Ovary (tissue), 7 donors: ENCODE measurements at regions not wholly inside any gene's neighbourhood (a gene's known extent, or its start where the extent isn't known, plus 50 kb on each side); places are given as distances from the start of the nearest gene placed in this dataset.

Experiments
- DNase-seq, 5 donors: peaks; one replicate each; pipeline ENCODE4 v3.0.0-alpha.2; 2019 to 2020
- H3K27ac ChIP-seq, 2 donors: fragments of 200-600 bp; one replicate each; pipeline versions ENCODE4 v1.5.1 to v1.8.0; 2019 to 2022
- H3K27me3 ChIP-seq: fragments of 200-600 bp; one replicate; pipeline ENCODE4 v1.8.0; 2022
- H3K36me3 ChIP-seq: fragments of 200-600 bp; sonication (generic); one replicate; pipeline ENCODE4 v1.5.1; 2019
- H3K4me1 ChIP-seq: one replicate; pipeline ENCODE4 v1.8.1; 2013; ENCODE audit warnings: mild to moderate bottlenecking, moderate library complexity; ENCODE audit not compliant: insufficient read depth
- H3K4me3 ChIP-seq: fragments of 200-600 bp; sonication (generic); one replicate; pipeline ENCODE4 v1.5.1; 2017
- H3K9me3 ChIP-seq, 2 donors: fragments of 200-600 bp in 1 of 2; sonication (generic) in 1 of 2; one replicate each; pipeline versions ENCODE4 v1.5.1 to v1.8.1; 2013 to 2019; ENCODE audit warnings: mild to moderate bottlenecking in 1 of 2, moderate library complexity in 1 of 2
- CTCF ChIP-seq, 3 donors: fragments of 450-650 bp in 2 of 3; fragments of 200-600 bp in 1 of 3; IDR thresholded peaks; one replicate each; pipeline versions ENCODE4 v1.5.1 to v1.8.0; 2016 to 2022; ENCODE audit warnings: antibody characterized with exemption in 3 of 3, mild to moderate bottlenecking in 1 of 3
- EP300 ChIP-seq: sonication (generic); formaldehyde crosslinking; IDR thresholded peaks from one replicate; pipeline ENCODE4 v1.6.1; 2017; ENCODE audit warnings: antibody characterized with exemption
- POLR2A ChIP-seq: fragments of 450-650 bp; IDR thresholded peaks from one replicate; pipeline ENCODE4 v1.6.1; 2017; ENCODE audit warnings: antibody characterized with exemption, mild to moderate bottlenecking, moderate library complexity
- WGBS, 3 donors: extraction: QIAGEN DNeasy Blood & Tissue Kit in 1 of 3; methylation state at CpG; one replicate each; pipeline versions ENCODE4 v1.1.5 to v1.1.7; 2013 to 2017; 5-methylcytosine and 5-hydroxymethylcytosine counted together
- intact Hi-C, 4 donors: fragments of 100-400 bp; cut with DNase I; formaldehyde crosslinking; loops; one replicate each; pipeline versions ENCODE4 v1.11.0 to v1.15.1; 2022 to 2023
- donor health status: DM: no; HTN: no; CAD: no; lungs with moderate emphysema.
- donor health status: DM: no; HTN: no; CAD: no.
- donor health status: Bipolar disorder and iron deficiency.
- donor health status: DM: no; HTN: no; CAD: no.
- donor health status: DM: yes; HTN: yes; CAD: no.

DNA sequence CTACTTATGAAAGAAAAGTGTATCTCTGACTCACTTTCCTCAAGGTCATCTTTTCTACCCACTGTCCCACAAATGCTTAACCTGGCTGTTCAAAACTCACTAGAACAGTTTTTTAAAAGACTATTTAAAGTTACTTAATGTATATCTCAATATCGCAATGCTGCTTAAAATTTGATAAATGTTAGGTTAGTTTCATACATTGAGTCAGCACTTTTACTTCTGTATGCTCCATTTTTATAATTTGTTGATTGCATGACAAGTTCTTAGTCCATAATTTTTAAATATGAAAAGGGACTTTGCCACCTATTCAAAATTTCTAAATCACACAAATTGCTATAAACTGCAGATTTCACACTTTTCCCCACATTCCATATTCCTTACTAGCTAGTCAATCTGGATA is 231.7 kb upstream of the SLC39A10 start:
- Histone ChIP-seq H3K27ac (no peak overlapping the region), H3K4me1 (no peaks in the 10 kb centered on the region), H3K9me3 (no peaks in the 10 kb centered on the region), H3K36me3 (no peaks in the 10 kb centered on the region), H3K4me3 (no peak overlapping the region), H3K27me3 (no peaks in the 10 kb centered on the region)
- WGBS, 3 donors, result 93 to 95% (median 93%) methylated on average over 1 of the region's 1 CpG
- TF ChIP-seq EP300, result no peak
- no peak for TF ChIP-seq POLR2A
- TF ChIP-seq CTCF (IDR thresholded peaks at IDR 0.05), result no peak
- intact Hi-C loops, result no loop called here
- no peak for DNase-seq

- Histone ChIP-seq H3K4me3 (no peak overlapping the region), H3K27me3 (no peaks in the 10 kb centered on the region), H3K9me3 (no peaks in the 10 kb centered on the region), H3K4me1 (no peaks in the 10 kb centered on the region), H3K27ac (no peak overlapping the region), H3K36me3 (no peaks in the 10 kb centered on the region)
- DNase-seq, result no peak
- intact Hi-C loops, result no loop called here
- TF ChIP-seq CTCF (IDR thresholded peaks at IDR 0.05) (no peak), EP300 (no peak), POLR2A (no peak)
- 91 to 95% (median 92%) methylated on average over 2 of the region's 2 CpGs for WGBS, 3 donors
Observed at GRCh38 chr2:195419033-195419432, 238.0 kb upstream of the SLC39A10 start.

DNA sequence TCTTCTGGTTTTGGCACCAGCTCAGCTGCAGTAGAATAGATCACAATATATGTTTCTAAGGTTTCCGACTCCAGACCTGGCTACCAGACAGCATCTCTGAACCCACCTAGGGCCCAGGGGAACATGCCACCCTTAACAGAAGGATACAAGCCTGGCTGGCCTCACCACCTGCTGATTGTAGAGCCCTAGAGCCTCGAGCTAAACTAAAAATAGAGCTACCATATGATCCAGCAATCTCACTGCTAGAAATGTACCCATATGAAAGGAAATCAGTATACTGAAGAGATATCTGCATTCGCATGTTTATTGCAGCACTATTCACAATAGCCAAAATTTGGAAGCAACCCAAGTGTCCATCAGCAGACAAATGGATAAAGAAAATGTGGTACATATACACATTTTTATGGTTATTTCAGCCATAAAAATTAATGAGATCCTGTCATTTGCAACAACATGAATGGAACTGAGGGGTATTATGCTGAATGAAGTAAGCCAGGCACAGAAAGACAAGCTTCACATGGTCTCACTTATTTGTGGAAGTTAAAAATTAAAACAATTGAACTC is 242.4 kb upstream of the SLC39A10 start:
- intact Hi-C loops, result no loop called here
- H3K27ac ChIP-seq, result no peak overlapping the region
- no peak for DNase-seq
- H3K4me3 ChIP-seq, result no peak overlapping the region
- WGBS, 3 donors, result 79 to 84% (median 81%) methylated on average over 3 of the region's 3 CpGs
- H3K27me3 ChIP-seq, result no peaks in the 10 kb centered on the region
- no peak for TF ChIP-seq CTCF (IDR thresholded peaks at IDR 0.05)
- no peak for TF ChIP-seq POLR2A
- no peak for TF ChIP-seq EP300
- H3K4me1 ChIP-seq, result no peaks in the 10 kb centered on the region
- no peaks in the 10 kb centered on the region for H3K36me3 ChIP-seq
- no peaks in the 10 kb centered on the region for H3K9me3 ChIP-seq

DNA sequence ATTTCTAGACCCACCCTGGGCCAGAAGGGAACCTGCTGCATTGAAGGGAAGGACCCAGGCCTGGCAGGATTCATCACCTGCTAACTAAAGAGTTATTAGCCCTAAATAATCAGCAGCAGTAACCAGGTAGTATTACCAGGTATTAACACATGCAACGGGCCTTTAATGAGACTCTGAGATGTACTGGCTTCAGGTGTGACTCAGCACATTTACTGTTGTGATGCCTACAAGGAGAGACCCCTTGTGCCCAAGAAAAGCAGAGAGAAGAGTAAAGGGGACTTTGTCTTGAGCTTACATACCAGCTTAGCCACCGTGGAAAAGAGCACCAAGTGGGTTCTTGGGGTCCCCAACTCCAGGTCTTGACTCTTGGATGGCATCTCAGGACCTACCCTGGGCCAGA is 243.1 kb upstream of the SLC39A10 start:
- H3K4me1 ChIP-seq, result no peaks in the 10 kb centered on the region
- H3K36me3 ChIP-seq, result no peaks in the 10 kb centered on the region
- 79 to 91% (median 89%) methylated on average over 2 of the region's 2 CpGs for WGBS, 3 donors
- intact Hi-C loops, result no loop called here
- no peak overlapping the region for H3K27ac ChIP-seq
- DNase-seq, result no peak
- no peak for TF ChIP-seq EP300
- TF ChIP-seq POLR2A, result no peak
- TF ChIP-seq CTCF (IDR thresholded peaks at IDR 0.05), result no peak
- H3K9me3 ChIP-seq, result no peaks in the 10 kb centered on the region
- H3K4me3 ChIP-seq, result no peak overlapping the region
- H3K27me3 ChIP-seq, result no peaks in the 10 kb centered on the region
